ENCODE measurements at regions not wholly inside any gene's neighbourhood (a gene's known extent, or its start where the extent isn't known, plus 50 kb on each side); places are given as distances from the start of the nearest gene placed in this dataset.

GRCh38 chr4:96037705-96038104 lies 197.8 kb downstream of the PDHA2 start:
- Mint-ChIP-seq H3K4me3 (no peak overlapping the region), H3K4me1 (no peaks in the 10 kb centered on the region), H3K27me3 (no peaks in the 10 kb centered on the region), H3K36me3 (no peaks in the 10 kb centered on the region), H3K27ac (no peak overlapping the region), H3K9me3 (no peaks in the 10 kb centered on the region)

- Mint-ChIP-seq H3K9me3 (no peaks in the 10 kb centered on the region), H3K4me3 (no peak overlapping the region), H3K27ac (no peak overlapping the region), H3K36me3 (no peaks in the 10 kb centered on the region), H3K4me1 (no peaks in the 10 kb centered on the region), H3K27me3 (no peaks in the 10 kb centered on the region)
Observed at GRCh38 chr4:96039217-96039616, 199.3 kb downstream of the PDHA2 start.

GRCh38 chr4:96039803-96040436 lies 200.0 kb downstream of the PDHA2 start:
- H3K9me3 Mint-ChIP-seq, result no peaks in the 10 kb centered on the region
- H3K27me3 Mint-ChIP-seq, result no peaks in the 10 kb centered on the region
- no peaks in the 10 kb centered on the region for H3K4me1 Mint-ChIP-seq
- no peak overlapping the region for H3K27ac Mint-ChIP-seq
- H3K4me3 Mint-ChIP-seq, result no peak overlapping the region
- no peaks in the 10 kb centered on the region for H3K36me3 Mint-ChIP-seq

GRCh38 chr4:96044971-96045370 lies 205.1 kb downstream of the PDHA2 start:
- no peaks in the 10 kb centered on the region for H3K9me3 Mint-ChIP-seq
- no peaks in the 10 kb centered on the region for H3K4me1 Mint-ChIP-seq
- H3K4me3 Mint-ChIP-seq, result no peak overlapping the region
- no peaks in the 10 kb centered on the region for H3K36me3 Mint-ChIP-seq
- H3K27ac Mint-ChIP-seq, result no peak overlapping the region
- H3K27me3 Mint-ChIP-seq, result no peaks in the 10 kb centered on the region

- H3K36me3 Mint-ChIP-seq, result no peaks in the 10 kb centered on the region
- no peaks in the 10 kb centered on the region for H3K27me3 Mint-ChIP-seq
- no peaks in the 10 kb centered on the region for H3K4me1 Mint-ChIP-seq
- no peak overlapping the region for H3K27ac Mint-ChIP-seq
- no peak overlapping the region for H3K4me3 Mint-ChIP-seq
- H3K9me3 Mint-ChIP-seq, result no peaks in the 10 kb centered on the region
Observed at GRCh38 chr4:96052827-96053226, 212.9 kb downstream of the PDHA2 start.

GRCh38 chr4:96056346-96056934 lies 216.5 kb downstream of the PDHA2 start:
- H3K4me1 Mint-ChIP-seq, result no peaks in the 10 kb centered on the region
- no peak overlapping the region for H3K27ac Mint-ChIP-seq
- H3K9me3 Mint-ChIP-seq, result no peaks in the 10 kb centered on the region
- H3K4me3 Mint-ChIP-seq, result no peak overlapping the region
- no peaks in the 10 kb centered on the region for H3K27me3 Mint-ChIP-seq
- H3K36me3 Mint-ChIP-seq, result no peaks in the 10 kb centered on the region

GRCh38 chr4:96063639-96064038 lies 223.7 kb downstream of the PDHA2 start:
- no peaks in the 10 kb centered on the region for H3K9me3 Mint-ChIP-seq

GRCh38 chr4:96073461-96073860 lies 233.6 kb downstream of the PDHA2 start:
- Mint-ChIP-seq H3K27me3 (no peaks in the 10 kb centered on the region), H3K4me1 (no peaks in the 10 kb centered on the region), H3K4me3 (no peak overlapping the region), H3K36me3 (no peaks in the 10 kb centered on the region), H3K27ac (no peak overlapping the region), H3K9me3 (peaks cover 5% of the 10 kb centered on the region)

More at GRCh38 chr4:96063639-96064038, 223.7 kb downstream of the PDHA2 start:
- Mint-ChIP-seq H3K36me3 (no peaks in the 10 kb centered on the region), H3K4me3 (no peak overlapping the region), H3K27ac (no peak overlapping the region), H3K4me1 (no peaks in the 10 kb centered on the region), H3K27me3 (no peaks in the 10 kb centered on the region)

GRCh38 chr4:96092151-96092705 lies 252.3 kb downstream of the PDHA2 start:
- Mint-ChIP-seq H3K27ac (no peak overlapping the region), H3K4me1 (no peaks in the 10 kb centered on the region), H3K4me3 (no peak overlapping the region), H3K36me3 (no peaks in the 10 kb centered on the region), H3K27me3 (no peaks in the 10 kb centered on the region), H3K9me3 (peaks cover 6% of the 10 kb centered on the region)

- Mint-ChIP-seq H3K36me3 (no peaks in the 10 kb centered on the region), H3K4me3 (no peak overlapping the region), H3K27me3 (no peaks in the 10 kb centered on the region), H3K9me3 (no peaks in the 10 kb centered on the region), H3K4me1 (no peaks in the 10 kb centered on the region), H3K27ac (no peak overlapping the region)
Observed at GRCh38 chr4:96093057-96093456, 253.2 kb downstream of the PDHA2 start.

GRCh38 chr4:96093563-96093962 lies 253.7 kb downstream of the PDHA2 start:
- Mint-ChIP-seq H3K27me3 (no peaks in the 10 kb centered on the region), H3K36me3 (no peaks in the 10 kb centered on the region), H3K4me3 (no peak overlapping the region), H3K9me3 (no peaks in the 10 kb centered on the region), H3K4me1 (no peaks in the 10 kb centered on the region), H3K27ac (no peak overlapping the region)

GRCh38 chr4:96094183-96094582 lies 254.3 kb downstream of the PDHA2 start:
- no peaks in the 10 kb centered on the region for H3K36me3 Mint-ChIP-seq
- no peak overlapping the region for H3K27ac Mint-ChIP-seq
- H3K9me3 Mint-ChIP-seq, result no peaks in the 10 kb centered on the region
- H3K4me3 Mint-ChIP-seq, result no peak overlapping the region
- no peaks in the 10 kb centered on the region for H3K27me3 Mint-ChIP-seq
- H3K4me1 Mint-ChIP-seq, result no peaks in the 10 kb centered on the region

- Mint-ChIP-seq H3K27me3 (no peaks in the 10 kb centered on the region), H3K27ac (no peak overlapping the region), H3K4me1 (no peaks in the 10 kb centered on the region), H3K36me3 (no peaks in the 10 kb centered on the region), H3K9me3 (peaks cover 6% of the 10 kb centered on the region), H3K4me3 (no peak overlapping the region)
Observed at GRCh38 chr4:96097040-96097607, 257.2 kb downstream of the PDHA2 start.

GRCh38 chr4:96097693-96098092 lies 257.8 kb downstream of the PDHA2 start:
- H3K36me3 Mint-ChIP-seq, result no peaks in the 10 kb centered on the region
- no peak overlapping the region for H3K27ac Mint-ChIP-seq
- peaks cover 6% of the 10 kb centered on the region for H3K9me3 Mint-ChIP-seq
- H3K4me3 Mint-ChIP-seq, result no peak overlapping the region
- H3K4me1 Mint-ChIP-seq, result no peaks in the 10 kb centered on the region
- no peaks in the 10 kb centered on the region for H3K27me3 Mint-ChIP-seq

- Mint-ChIP-seq H3K36me3 (no peaks in the 10 kb centered on the region), H3K27me3 (no peaks in the 10 kb centered on the region), H3K27ac (no peak overlapping the region), H3K4me3 (no peak overlapping the region), H3K9me3 (peaks cover 6% of the 10 kb centered on the region), H3K4me1 (no peaks in the 10 kb centered on the region)
Observed at GRCh38 chr4:96099031-96099430, 259.1 kb downstream of the PDHA2 start.

- Mint-ChIP-seq H3K4me1 (no peaks in the 10 kb centered on the region), H3K36me3 (no peaks in the 10 kb centered on the region), H3K9me3 (peaks cover 6% of the 10 kb centered on the region), H3K27ac (no peak overlapping the region), H3K4me3 (no peak overlapping the region), H3K27me3 (no peaks in the 10 kb centered on the region)
Observed at GRCh38 chr4:96102541-96103026, 262.7 kb downstream of the PDHA2 start.
